Caco-2 (cell line): ENCODE measurements at regions not wholly inside any gene's neighbourhood (a gene's known extent, or its start where the extent isn't known, plus 50 kb on each side); places are given as distances from the start of the nearest gene placed in this dataset.

Experiments
- BruUV-seq: library from RNA; stranded (reverse); fragments of 400-500 nt; replicated peaks from 2 replicates; lab custom pipeline; 2021; lab: Mats Ljungman, UMichigan
- CTCF ChIA-PET: fragments of 300-600 bp; sonication (Branson Sonifier 250); formaldehyde crosslinking; loops from one replicate; lab custom pipeline; 2022; ENCODE audit warnings: antibody characterized with exemption; lab: Charles Lee
- POLR2A ChIA-PET: fragments of 300-600 bp; sonication (Branson Sonifier 250); formaldehyde crosslinking; loops from one replicate; lab custom pipeline; 2022; ENCODE audit warnings: antibody characterized with exemption; lab: Charles Lee
- DNase-seq, 2 experiments: peaks; one replicate each; pipeline versions ENCODE4 v3.0.0 to v3.0.0-alpha.2; 2020 to 2022
- H3K27me3 ChIP-seq: replicated peaks from 2 replicates; pipeline ENCODE4 v1.6.0; 2011; ENCODE audit warnings: low read length; ENCODE audit not compliant: control insufficient read depth, insufficient read depth
- H3K36me3 ChIP-seq: 2 replicates; pipeline ENCODE4 v1.5.1; 2011; ENCODE audit warnings: low read length; ENCODE audit not compliant: control insufficient read depth, insufficient read depth
- H3K4me1 ChIP-seq: fragments of 250-450 bp; sonication (Bioruptor Pico); 2 replicates; pipeline ENCODE4 v1.5.1; 2020; ENCODE audit warnings: mild to moderate bottlenecking
- H3K4me3 ChIP-seq: 2 replicates; pipeline ENCODE4 v1.5.1; 2011; ENCODE audit warnings: low read depth, mild to moderate bottlenecking, control low read depth, low read length
- H3K9me3 ChIP-seq: fragments of 250-450 bp; sonication (Bioruptor Pico); 2 replicates; pipeline ENCODE4 v1.5.1; 2020; ENCODE audit warnings: mild to moderate bottlenecking, moderate library complexity
- H3K27ac Mint-ChIP-seq: one replicate; pipeline ENCODE4 v1.8.0; 2022; ENCODE audit warnings: mixed read lengths; ENCODE audit not compliant: unreplicated experiment
- H3K27me3 Mint-ChIP-seq: one replicate; pipeline ENCODE4 v1.8.0; 2022; ENCODE audit warnings: mixed read lengths; ENCODE audit not compliant: insufficient read depth, unreplicated experiment
- H3K36me3 Mint-ChIP-seq: one replicate; pipeline ENCODE4 v1.8.0; 2022; ENCODE audit warnings: mild to moderate bottlenecking, mixed read lengths; ENCODE audit not compliant: insufficient read depth, unreplicated experiment
- H3K4me1 Mint-ChIP-seq: one replicate; pipeline ENCODE4 v1.8.0; 2022; ENCODE audit warnings: low read depth, mixed read lengths; ENCODE audit not compliant: unreplicated experiment
- H3K4me3 Mint-ChIP-seq: one replicate; pipeline ENCODE4 v1.8.0; 2022; ENCODE audit warnings: mild to moderate bottlenecking, moderate library complexity, mixed read lengths; ENCODE audit not compliant: unreplicated experiment
- H3K9me3 Mint-ChIP-seq: one replicate; pipeline ENCODE4 v1.8.0; 2022; ENCODE audit warnings: mixed read lengths; ENCODE audit not compliant: unreplicated experiment
- CTCF ChIP-seq, 2 experiments: fragments of 200-600 bp in 1 of 2; IDR thresholded peaks; 1 replicate in 1 of 2; 2 replicates in 1 of 2; pipeline versions ENCODE4 v1.5.1 to v1.8.0; 2011 to 2022; ENCODE audit warnings: antibody characterized with exemption in 1 of 2, control low read depth in 1 of 2, inconsistent platforms in 1 of 2, low read depth in 1 of 2, low read length in 1 of 2, mild to moderate bottlenecking in 1 of 2, moderate library complexity in 1 of 2; ENCODE audit not compliant: insufficient read depth in 1 of 2, severe bottlenecking in 1 of 2, unreplicated experiment in 1 of 2
- intact Hi-C: fragments of 100-400 bp; cut with micrococcal nuclease; formaldehyde crosslinking; loops from one replicate; pipeline ENCODE4 v1.10.0; 2022; ENCODE audit not compliant: unreplicated experiment

GRCh38 chrX:138908577-138908976 is 197.1 kb upstream of the FGF13 start:
- Histone ChIP-seq H3K36me3 (no peaks in the 10 kb centered on the region), H3K4me1 (no peaks in the 10 kb centered on the region), H3K27me3 (no peaks in the 10 kb centered on the region), H3K4me3 (no peak overlapping the region), H3K9me3 (no peaks in the 10 kb centered on the region)
- ChIA-PET CTCF (no interaction called here), POLR2A (no interaction called here)
- no peak for TF ChIP-seq CTCF (IDR thresholded peaks at IDR 0.05; ENCODE audit: insufficient read depth in 1 of 2, low read depth in 1 of 2, low read length in 1 of 2, severe bottlenecking in 1 of 2, unreplicated experiment in 1 of 2)
- DNase-seq, result no peak
- Mint-ChIP-seq H3K9me3 (peaks cover 7% of the 10 kb centered on the region), H3K27ac (no peak overlapping the region), H3K36me3 (no peaks in the 10 kb centered on the region), H3K27me3 (no peaks in the 10 kb centered on the region), H3K4me3 (no peak overlapping the region), H3K4me1 (no peaks in the 10 kb centered on the region)
- BruUV-seq, result no TSS peak
- intact Hi-C loops, result no loop called here

- no peaks in the 10 kb centered on the region for H3K36me3 Mint-ChIP-seq
- Histone ChIP-seq H3K36me3 (no peaks in the 10 kb centered on the region), H3K4me3 (no peak overlapping the region), H3K4me1 (no peaks in the 10 kb centered on the region), H3K27me3 (no peaks in the 10 kb centered on the region), H3K9me3 (no peaks in the 10 kb centered on the region)
- no peak overlapping the region for H3K4me3 Mint-ChIP-seq
- no peaks in the 10 kb centered on the region for H3K9me3 Mint-ChIP-seq
- intact Hi-C loops, result no loop called here
- no peaks in the 10 kb centered on the region for H3K27me3 Mint-ChIP-seq
- POLR2A ChIA-PET, result no interaction called here
- H3K27ac Mint-ChIP-seq, result no peak overlapping the region
- H3K4me1 Mint-ChIP-seq, result peaks cover 7% of the 10 kb centered on the region
- CTCF ChIA-PET, result no interaction called here
- no peak for TF ChIP-seq CTCF (IDR thresholded peaks at IDR 0.05; ENCODE audit: insufficient read depth in 1 of 2, low read depth in 1 of 2, low read length in 1 of 2, severe bottlenecking in 1 of 2, unreplicated experiment in 1 of 2)
- DNase-seq, result no peak
- BruUV-seq, result no TSS peak
Measured at GRCh38 chrX:138897621-138898492, 186.3 kb upstream of the FGF13 start.

GRCh38 chrX:138890491-138890890 is 179.0 kb upstream of the FGF13 start:
- Mint-ChIP-seq H3K4me1 (no peaks in the 10 kb centered on the region), H3K4me3 (no peak overlapping the region), H3K27me3 (no peaks in the 10 kb centered on the region), H3K27ac (no peak overlapping the region), H3K9me3 (no peaks in the 10 kb centered on the region), H3K36me3 (no peaks in the 10 kb centered on the region)
- DNase-seq, result no peak
- H3K36me3 ChIP-seq, result no peaks in the 10 kb centered on the region
- ChIA-PET CTCF (interaction anchor here (0.7 kb wide), 1 partner anchor 205 kb away, joined by 4 read pairs; no protein-coding TSS in a partner anchor), POLR2A (no interaction called here)
- no peaks in the 10 kb centered on the region for H3K4me1 ChIP-seq
- intact Hi-C loops, result no loop called here
- BruUV-seq, result no TSS peak
- H3K9me3 ChIP-seq, result no peaks in the 10 kb centered on the region
- no peak for TF ChIP-seq CTCF (IDR thresholded peaks at IDR 0.05; ENCODE audit: insufficient read depth in 1 of 2, low read depth in 1 of 2, low read length in 1 of 2, severe bottlenecking in 1 of 2, unreplicated experiment in 1 of 2)
- H3K4me3 ChIP-seq, result no peak overlapping the region
- H3K27me3 ChIP-seq, result no peaks in the 10 kb centered on the region
